ENCODE measurements at regions not wholly inside any gene's neighbourhood (a gene's known extent, or its start where the extent isn't known, plus 50 kb on each side); places are given as distances from the start of the nearest gene placed in this dataset.

DNA sequence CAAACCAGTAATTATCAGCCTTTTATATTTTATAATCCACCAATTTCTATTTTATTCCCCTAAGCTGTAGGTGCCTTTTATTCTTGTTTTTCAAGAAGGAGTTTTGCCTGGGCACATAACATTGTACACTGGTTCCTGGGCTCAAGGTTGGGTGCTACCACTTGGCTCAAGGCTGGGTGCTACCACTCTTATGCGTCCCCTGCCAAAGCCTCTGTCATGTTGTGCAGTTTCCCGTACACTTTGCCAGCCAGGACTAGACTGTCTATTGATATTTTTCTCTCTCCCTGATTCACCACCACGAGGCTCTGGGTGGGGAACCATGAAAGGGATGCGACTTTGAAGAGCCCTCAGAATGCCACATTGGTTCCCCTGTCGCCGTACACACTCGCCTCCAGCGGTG lies 52.5 kb upstream of the VASH1 start:
- peaks cover 11% of the 10 kb centered on the region for H3K4me1 Mint-ChIP-seq
- Histone ChIP-seq H3K9ac (ENCODE audit: insufficient read depth, low read length, poor library complexity, severe bottlenecking) (no peak overlapping the region), H3K4me1 (ENCODE audit: control insufficient read depth in 1 of 2, insufficient read depth in 2 of 2, low read length in 2 of 2) (no peaks in the 10 kb centered on the region), H3K4me2 (replicated peaks; ENCODE audit: extremely low read depth, low read length, poor library complexity, severe bottlenecking) (no peak overlapping the region), H4K20me1 (ENCODE audit: insufficient read depth, low read length) (no peaks in the 10 kb centered on the region), H3K36me3 (replicated peaks in 1 of 2; ENCODE audit: control insufficient read depth in 1 of 2, insufficient read depth in 2 of 2, low read length in 2 of 2) (no peaks in the 10 kb centered on the region), H3K27ac (ENCODE audit: low read depth in 1 of 2, low read length in 2 of 2) (no peak overlapping the region), H3K4me3 (replicated peaks in 1 of 3; ENCODE audit: low read depth in 2 of 3, low read length in 3 of 3) (no peak overlapping the region), H3K9me3 (replicated peaks in 1 of 2; ENCODE audit: control insufficient read depth in 1 of 2, insufficient read depth in 1 of 2, low read length in 2 of 2) (no peaks in the 10 kb centered on the region), H3K79me2 (ENCODE audit: insufficient read depth, low read length) (no peaks in the 10 kb centered on the region), H2AFZ (ENCODE audit: insufficient read depth, low read depth, low read length, poor library complexity, severe bottlenecking) (no peak overlapping the region), H3K27me3 (ENCODE audit: control insufficient read depth in 2 of 2, insufficient read depth in 2 of 2, low read length in 2 of 2) (no peaks in the 10 kb centered on the region)
- 100% methylated on average over 2 of the region's 8 CpGs for WGBS (ENCODE audit: insufficient coverage)
- peaks cover 2 to 10% (median 3%) of the 10 kb centered on the region in 3 donors for H3K27me3 Mint-ChIP-seq (ENCODE audit: low read depth in 3 of 3)
- intact Hi-C loops (cut with micrococcal nuclease): no loop called here
- no peaks in the 10 kb centered on the region for H3K9me3 Mint-ChIP-seq
- H3K36me3 Mint-ChIP-seq: no peaks in the 10 kb centered on the region
- no peak overlapping the region for H3K27ac Mint-ChIP-seq
- no peak for DNase-seq
- TF ChIP-seq, protein P1, sequence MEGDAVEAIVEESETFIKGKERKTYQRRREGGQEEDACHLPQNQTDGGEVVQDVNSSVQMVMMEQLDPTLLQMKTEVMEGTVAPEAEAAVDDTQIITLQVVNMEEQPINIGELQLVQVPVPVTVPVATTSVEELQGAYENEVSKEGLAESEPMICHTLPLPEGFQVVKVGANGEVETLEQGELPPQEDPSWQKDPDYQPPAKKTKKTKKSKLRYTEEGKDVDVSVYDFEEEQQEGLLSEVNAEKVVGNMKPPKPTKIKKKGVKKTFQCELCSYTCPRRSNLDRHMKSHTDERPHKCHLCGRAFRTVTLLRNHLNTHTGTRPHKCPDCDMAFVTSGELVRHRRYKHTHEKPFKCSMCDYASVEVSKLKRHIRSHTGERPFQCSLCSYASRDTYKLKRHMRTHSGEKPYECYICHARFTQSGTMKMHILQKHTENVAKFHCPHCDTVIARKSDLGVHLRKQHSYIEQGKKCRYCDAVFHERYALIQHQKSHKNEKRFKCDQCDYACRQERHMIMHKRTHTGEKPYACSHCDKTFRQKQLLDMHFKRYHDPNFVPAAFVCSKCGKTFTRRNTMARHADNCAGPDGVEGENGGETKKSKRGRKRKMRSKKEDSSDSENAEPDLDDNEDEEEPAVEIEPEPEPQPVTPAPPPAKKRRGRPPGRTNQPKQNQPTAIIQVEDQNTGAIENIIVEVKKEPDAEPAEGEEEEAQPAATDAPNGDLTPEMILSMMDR (IDR thresholded peaks at IDR 0.05): no peak
- no peak overlapping the region for H3K4me3 Mint-ChIP-seq

DNA sequence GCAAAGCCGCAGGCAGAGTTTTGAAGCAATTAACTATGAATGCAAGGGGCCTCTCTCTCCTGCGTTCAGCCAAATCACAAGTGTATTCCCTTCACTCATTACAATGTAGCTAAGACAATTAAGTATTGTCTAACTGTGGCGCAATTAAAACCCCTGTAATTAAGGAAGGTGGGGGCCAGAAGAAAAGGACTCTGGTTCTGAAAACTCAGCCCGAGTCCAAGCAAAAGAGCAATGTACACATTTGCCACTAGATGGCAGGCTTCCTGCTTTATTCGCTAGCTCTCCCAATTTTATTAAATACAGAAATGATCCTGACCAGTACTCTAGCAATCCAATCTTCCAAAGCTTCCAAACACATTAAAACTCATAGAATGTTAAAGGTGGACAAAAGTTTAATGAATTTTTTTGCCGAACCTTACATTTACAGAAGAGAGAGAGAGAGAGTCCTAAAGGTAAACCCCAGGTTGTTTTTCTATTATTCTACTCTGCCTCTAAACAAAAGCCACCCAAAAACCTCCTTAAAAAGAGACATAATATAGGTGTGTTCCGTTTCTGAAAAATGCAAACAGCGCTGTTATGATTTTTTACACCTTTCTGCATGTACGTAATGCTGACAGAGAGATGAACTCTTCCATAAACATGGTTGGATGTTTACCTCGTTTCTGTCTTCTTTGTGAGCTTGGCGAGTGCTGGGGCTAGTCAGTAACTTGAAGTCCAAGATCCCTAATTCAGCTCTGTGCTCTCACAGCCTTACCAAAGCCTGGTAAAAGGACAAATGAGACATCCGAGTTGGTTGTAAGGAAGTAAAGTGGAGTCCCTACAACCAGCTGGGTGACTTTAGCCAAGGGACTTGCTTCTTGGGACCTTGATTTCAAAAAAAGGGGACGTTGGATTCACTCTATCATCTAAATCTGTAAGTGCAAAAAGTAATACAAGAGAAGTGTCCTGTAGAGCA lies 50.9 kb upstream of the VASH1 start:
- TF ChIP-seq, protein P1 (IDR thresholded peaks at IDR 0.05): peak; percentile 76
- H3K4me2 ChIP-seq (replicated peaks; ENCODE audit: extremely low read depth, low read length, poor library complexity, severe bottlenecking): no peak overlapping the region
- no peaks in the 10 kb centered on the region for H3K9me3 ChIP-seq (replicated peaks in 1 of 2; ENCODE audit: control insufficient read depth in 1 of 2, insufficient read depth in 1 of 2, low read length in 2 of 2)
- DNase-seq: peak; percentile 44 to 80 (median 53)
- peaks cover 20% of the 10 kb centered on the region for H3K4me1 Mint-ChIP-seq
- H3K79me2 ChIP-seq (ENCODE audit: insufficient read depth, low read length): no peaks in the 10 kb centered on the region
- H3K27me3 ChIP-seq (ENCODE audit: control insufficient read depth in 2 of 2, insufficient read depth in 2 of 2, low read length in 2 of 2): no peaks in the 10 kb centered on the region
- H3K27ac Mint-ChIP-seq: peak overlapping the region in 2 of 7 donors; percentile 8 to 46
- H3K4me3 ChIP-seq (replicated peaks in 1 of 3; ENCODE audit: low read depth in 2 of 3, low read length in 3 of 3): no peak overlapping the region
- H3K9me3 Mint-ChIP-seq: no peaks in the 10 kb centered on the region
- intact Hi-C loops (cut with micrococcal nuclease): loop anchor here (1.0 to 5.0 kb wide), 3 partner anchors 74 to 387 kb away; partner anchors contain the start of gene CIPC (in 1 of the 2)
- H3K36me3 ChIP-seq (replicated peaks in 1 of 2; ENCODE audit: control insufficient read depth in 1 of 2, insufficient read depth in 2 of 2, low read length in 2 of 2): no peaks in the 10 kb centered on the region
- H3K4me3 Mint-ChIP-seq: no peak overlapping the region
- 67% methylated on average over 1 of the region's 13 CpGs for WGBS (ENCODE audit: insufficient coverage)
- no peaks in the 10 kb centered on the region for H3K4me1 ChIP-seq (ENCODE audit: control insufficient read depth in 1 of 2, insufficient read depth in 2 of 2, low read length in 2 of 2)
- no peaks in the 10 kb centered on the region for H4K20me1 ChIP-seq (ENCODE audit: insufficient read depth, low read length)
- H3K27me3 Mint-ChIP-seq (ENCODE audit: low read depth in 3 of 3): peaks cover 0 to 6% (median 3%) of the 10 kb centered on the region in 3 donors
- H3K9ac ChIP-seq (ENCODE audit: insufficient read depth, low read length, poor library complexity, severe bottlenecking): no peak overlapping the region
- H2AFZ ChIP-seq (ENCODE audit: insufficient read depth, low read depth, low read length, poor library complexity, severe bottlenecking): no peak overlapping the region
- no peak overlapping the region for H3K27ac ChIP-seq (ENCODE audit: low read depth in 1 of 2, low read length in 2 of 2)
- H3K36me3 Mint-ChIP-seq: no peaks in the 10 kb centered on the region
